CD4-positive, alpha-beta T cell treated with Interleukin-6 at 100 ng/mL for 8 hours (primary cell): ENCODE measurements at regions not wholly inside any gene's neighbourhood (a gene's known extent, or its start where the extent isn't known, plus 50 kb on each side); places are given as distances from the start of the nearest gene placed in this dataset.

ENCODE experiments used
- DNase-seq: peaks from one replicate; pipeline ENCODE4 v3.0.0-alpha.2; 2020; ENCODE audit warnings: mixed read lengths, low spot score

- no peak for DNase-seq
These were observed 193.7 kb upstream of the HMGA2 start for GRCh38 chr12:65630555-65630954.

- DNase-seq: no peak
These were observed 192.6 kb upstream of the HMGA2 start for GRCh38 chr12:65631621-65632111.

GRCh38 chr12:65632131-65632855, 192.0 kb upstream of the HMGA2 start:
- DNase-seq: no peak

GRCh38 chr12:65634061-65634460, 190.2 kb upstream of the HMGA2 start:
- no peak for DNase-seq

- DNase-seq: no peak
These were observed 189.5 kb upstream of the HMGA2 start for GRCh38 chr12:65634626-65635331.

GRCh38 chr12:65636436-65636835, 187.8 kb upstream of the HMGA2 start:
- no peak for DNase-seq

GRCh38 chr12:65637150-65637549, 187.1 kb upstream of the HMGA2 start:
- no peak for DNase-seq

- DNase-seq: no peak
These were observed 186.5 kb upstream of the HMGA2 start for GRCh38 chr12:65637774-65638173.

- no peak for DNase-seq
These were observed 186.0 kb upstream of the HMGA2 start for GRCh38 chr12:65638324-65638723.

GRCh38 chr12:65640489-65640901, 183.8 kb upstream of the HMGA2 start:
- DNase-seq: no peak

GRCh38 chr12:65642061-65642661, 182.1 kb upstream of the HMGA2 start:
- DNase-seq: no peak

GRCh38 chr12:65643171-65643570, 181.1 kb upstream of the HMGA2 start:
- no peak for DNase-seq

- DNase-seq: no peak
These were observed 180.5 kb upstream of the HMGA2 start for GRCh38 chr12:65643595-65644386.

GRCh38 chr12:65646127-65646643, 178.1 kb upstream of the HMGA2 start:
- no peak for DNase-seq

- DNase-seq: no peak
These were observed 177.2 kb upstream of the HMGA2 start for GRCh38 chr12:65647074-65647473.

GRCh38 chr12:65648461-65648860, 175.8 kb upstream of the HMGA2 start:
- DNase-seq: no peak

GRCh38 chr12:65649126-65649525, 175.2 kb upstream of the HMGA2 start:
- DNase-seq: no peak

- DNase-seq: no peak
These were observed 173.2 kb upstream of the HMGA2 start for GRCh38 chr12:65651060-65651459.

GRCh38 chr12:65653321-65653720, 171.0 kb upstream of the HMGA2 start:
- no peak for DNase-seq

- DNase-seq: no peak
These were observed 170.2 kb upstream of the HMGA2 start for GRCh38 chr12:65653946-65654629.

- no peak for DNase-seq
These were observed 169.2 kb upstream of the HMGA2 start for GRCh38 chr12:65655074-65655493.
